Renal pelvis (tissue), 1 donor: ENCODE measurements at regions not wholly inside any gene's neighbourhood (a gene's known extent, or its start where the extent isn't known, plus 50 kb on each side); places are given as distances from the start of the nearest gene placed in this dataset.

ENCODE experiments used
- DNase-seq: peaks from one replicate; pipeline ENCODE4 v3.0.0-alpha.2; 2013

DNA sequence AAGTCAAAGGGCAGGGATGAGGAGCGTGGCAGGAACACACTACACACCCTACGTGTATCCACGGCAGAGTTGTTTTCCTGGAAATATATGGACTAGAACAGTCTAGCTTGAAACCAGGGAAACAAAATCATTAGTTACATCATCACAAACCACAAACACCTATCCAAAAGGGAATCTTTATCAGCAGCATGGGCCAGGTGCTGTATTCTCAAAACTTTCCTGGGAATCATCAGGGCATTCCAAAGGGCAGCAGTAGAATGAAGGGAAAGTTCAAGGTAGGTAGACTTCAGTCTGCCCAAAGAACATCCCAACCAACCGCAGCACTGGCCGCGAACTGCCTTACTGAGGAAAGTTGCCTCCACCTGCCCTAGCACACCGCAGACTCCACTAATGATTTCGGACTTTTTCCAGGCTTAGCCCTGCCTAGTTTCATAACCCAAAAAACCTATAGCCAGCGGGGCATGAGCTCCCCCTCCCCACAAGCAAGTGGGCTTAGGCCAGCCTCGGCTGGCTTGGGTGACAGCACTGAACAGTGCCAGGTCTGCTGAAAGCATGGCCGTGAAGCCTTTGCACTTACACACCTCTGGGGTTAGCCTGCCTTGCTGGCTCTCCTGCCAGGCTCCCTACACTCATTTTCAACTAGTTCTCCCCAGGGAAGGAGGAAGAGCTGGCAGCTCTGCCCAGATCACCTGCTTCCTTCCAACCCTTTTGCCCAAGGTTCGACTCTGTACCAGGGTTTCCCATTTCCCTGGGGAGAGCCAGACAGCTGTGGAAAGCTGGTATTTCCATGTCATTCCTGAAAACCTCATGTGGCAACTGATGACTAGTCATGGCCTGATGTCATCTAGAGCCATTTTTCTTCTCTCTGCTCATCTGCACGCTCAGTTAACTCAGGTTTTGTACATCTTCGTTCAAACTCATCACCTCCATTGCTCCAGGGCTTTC is 77.3 kb upstream of the UBAC2 start:
- DNase-seq: no peak

DNA sequence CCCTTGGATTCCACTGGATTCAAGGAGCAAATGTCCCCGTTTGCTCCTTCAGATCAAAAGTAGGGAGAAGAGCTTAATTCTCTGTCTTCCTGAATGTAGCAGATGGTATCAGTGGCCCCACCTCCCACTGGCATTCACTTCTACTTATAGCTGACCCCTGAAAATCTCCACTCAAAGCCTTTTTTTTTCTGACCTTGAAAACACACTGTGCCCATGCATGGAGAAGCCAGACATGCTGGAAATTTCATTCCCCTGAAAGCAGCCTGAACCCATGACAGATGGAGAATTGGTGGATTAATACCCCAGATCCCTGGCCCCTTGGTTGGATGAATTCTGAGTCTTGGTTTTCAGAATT is 76.6 kb upstream of the UBAC2 start:
- no peak for DNase-seq

DNA sequence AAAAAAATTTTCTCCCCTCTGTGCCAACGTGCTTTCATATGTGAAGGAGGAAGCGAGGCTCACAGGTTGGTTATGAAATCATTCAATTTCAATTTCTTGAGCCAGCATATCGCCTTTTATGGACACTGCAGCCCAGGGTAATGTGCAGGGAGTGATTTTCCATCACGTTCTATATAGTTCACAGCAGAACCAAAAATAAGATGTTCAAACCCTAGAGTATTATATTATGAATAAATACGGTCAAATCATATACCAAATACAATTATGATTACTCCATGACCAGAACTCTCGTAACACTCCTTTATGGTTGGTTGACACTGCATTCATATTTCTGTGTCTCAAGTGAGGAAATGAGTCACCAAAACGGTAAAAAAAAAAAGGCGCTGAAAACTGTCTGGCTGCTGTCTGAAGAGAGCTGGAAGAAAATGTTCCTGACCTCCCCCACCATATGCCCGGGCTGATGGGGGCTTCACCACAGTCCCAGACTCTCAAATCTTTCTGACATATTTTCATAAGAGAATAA is 75.8 kb upstream of the UBAC2 start:
- DNase-seq: no peak

DNA sequence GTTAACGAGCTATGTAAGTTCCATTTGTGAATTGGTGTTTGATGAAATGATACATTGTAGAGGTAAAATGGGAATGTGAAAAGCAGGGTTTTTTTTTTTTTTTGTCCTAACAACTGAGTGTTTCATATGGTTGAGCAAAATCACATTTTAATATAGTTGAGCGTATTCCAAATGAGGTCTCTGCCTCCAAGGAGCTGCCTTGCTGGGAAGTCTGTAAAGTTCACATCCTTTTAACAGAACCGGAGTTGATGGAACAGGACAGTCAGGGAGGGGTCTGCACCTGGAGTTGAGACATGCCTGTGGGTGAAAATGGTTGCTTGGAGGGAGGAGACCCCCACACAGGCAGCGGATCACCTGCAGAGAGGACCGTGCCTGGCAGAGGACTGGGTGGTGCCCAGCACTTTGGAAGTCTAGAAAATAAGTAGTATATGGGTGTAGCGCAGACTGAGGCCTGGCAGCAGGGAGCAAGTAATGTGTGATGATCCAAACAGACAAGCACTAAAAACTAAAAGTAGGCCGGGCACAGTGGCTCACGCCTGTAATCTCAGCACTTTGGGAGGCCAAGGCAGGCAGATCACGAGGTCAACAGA is 75.2 kb upstream of the UBAC2 start:
- DNase-seq: no peak

DNA sequence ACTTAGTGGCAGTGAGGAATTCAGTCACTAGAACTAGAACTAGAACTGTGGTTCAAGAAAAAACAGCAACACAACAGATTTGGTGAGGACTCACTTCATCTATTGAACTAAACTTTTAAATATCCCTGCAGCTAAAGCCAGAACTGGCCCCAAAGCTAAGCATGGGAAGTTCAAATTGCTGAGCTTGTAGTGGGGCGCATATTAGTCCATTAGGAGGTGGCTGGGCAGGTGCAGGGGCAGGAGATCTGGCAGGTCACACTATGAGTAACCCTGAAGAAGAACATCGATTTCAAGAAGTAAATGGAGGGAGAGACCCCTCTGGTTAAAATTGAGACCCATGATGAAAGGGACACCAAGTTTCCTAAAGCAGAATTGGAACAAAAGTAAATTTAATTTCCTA is 73.8 kb upstream of the UBAC2 start:
- no peak for DNase-seq

- DNase-seq: no peak
Measured at GRCh38 chr13:99129050-99129449, 71.6 kb upstream of the UBAC2 start.

- no peak for DNase-seq
Measured at GRCh38 chr13:99129951-99130350, 70.7 kb upstream of the UBAC2 start.

DNA sequence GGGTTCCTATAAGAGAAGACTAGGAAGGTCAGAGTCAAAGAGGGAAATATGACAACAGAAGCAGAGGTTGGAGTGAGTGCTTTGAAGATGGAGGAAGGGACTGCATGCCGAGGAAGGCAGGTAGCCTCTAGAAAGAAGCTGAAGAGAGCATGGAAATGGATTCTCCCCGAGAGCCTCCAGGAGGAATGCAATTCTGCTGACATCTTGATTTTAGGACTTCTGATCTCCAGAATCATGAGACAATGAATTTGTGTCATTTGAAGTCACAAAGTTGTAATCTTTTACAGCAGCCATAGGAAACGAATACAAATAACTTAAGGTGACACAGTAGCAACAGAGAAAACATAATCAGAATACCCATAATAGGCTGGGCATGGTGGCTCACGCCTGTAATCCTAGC is 69.2 kb upstream of the UBAC2 start:
- no peak for DNase-seq

- no peak for DNase-seq
Measured at GRCh38 chr13:99132295-99132835, 68.3 kb upstream of the UBAC2 start.

DNA sequence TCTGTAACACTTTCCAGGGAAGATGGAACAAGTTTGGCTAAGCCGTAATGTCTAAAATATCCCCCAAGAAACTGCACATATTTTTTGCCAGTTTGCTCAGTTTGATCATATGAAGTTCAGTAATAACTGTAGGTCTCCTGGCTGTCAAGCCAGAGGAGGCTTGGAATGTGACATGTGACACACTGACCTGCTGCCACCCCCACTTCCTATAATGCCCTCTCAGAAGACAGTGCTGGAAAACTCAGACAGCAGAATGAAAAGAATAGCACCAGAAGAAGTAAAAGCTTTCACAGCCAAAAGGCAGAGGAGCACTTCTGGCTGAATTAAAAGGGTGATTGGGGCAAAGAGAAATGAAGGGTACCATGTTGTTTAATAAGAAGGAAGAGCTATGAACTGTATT is 67.4 kb upstream of the UBAC2 start:
- no peak for DNase-seq

DNA sequence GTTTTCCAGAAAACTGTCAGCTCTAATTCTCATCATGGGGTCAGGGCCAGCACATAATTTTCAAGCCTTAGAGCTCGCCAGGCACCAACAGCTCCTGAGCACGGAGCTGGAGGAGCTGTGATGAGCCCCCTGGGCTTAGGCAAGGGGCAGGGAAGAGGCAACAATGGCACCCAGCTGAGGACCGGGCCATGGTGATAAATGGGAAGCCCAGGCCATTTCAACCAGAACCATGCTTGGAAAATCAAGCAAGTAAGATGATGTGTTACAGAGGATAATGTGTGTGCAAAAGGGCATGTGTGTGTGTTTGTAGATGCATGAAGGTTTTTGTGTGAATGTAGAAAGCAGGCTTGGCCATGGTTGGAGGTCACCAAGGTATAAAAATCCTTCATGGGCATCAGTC is 66.8 kb upstream of the UBAC2 start:
- DNase-seq: no peak

- no peak for DNase-seq
Measured at GRCh38 chr13:99135591-99135990, 65.1 kb upstream of the UBAC2 start.

GRCh38 chr13:99136427-99136954 is 64.2 kb upstream of the UBAC2 start:
- no peak for DNase-seq

- no peak for DNase-seq
Measured at GRCh38 chr13:99140831-99141230, 59.8 kb upstream of the UBAC2 start.

- DNase-seq: no peak
Measured at GRCh38 chr13:99143904-99144303, 56.8 kb upstream of the UBAC2 start.

DNA sequence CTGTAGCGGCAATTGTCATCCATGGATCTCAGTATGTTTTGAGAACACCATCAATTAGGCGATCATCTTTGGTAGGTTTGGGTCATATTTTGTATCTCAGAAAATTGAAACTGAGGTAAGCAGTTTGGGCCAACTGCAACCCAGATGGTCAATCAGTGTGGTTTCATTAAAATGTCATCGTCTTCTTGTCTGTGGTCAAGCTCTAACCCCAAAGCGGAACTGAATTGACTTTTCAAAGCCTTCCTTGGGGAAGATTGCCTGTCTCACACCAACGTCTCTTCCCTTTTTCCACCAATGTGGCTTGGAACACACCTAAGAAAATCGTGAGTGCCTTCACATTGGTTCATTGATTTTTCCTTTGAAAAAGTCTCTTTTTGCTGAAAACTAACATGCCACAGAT is 56.3 kb upstream of the UBAC2 start:
- no peak for DNase-seq

DNA sequence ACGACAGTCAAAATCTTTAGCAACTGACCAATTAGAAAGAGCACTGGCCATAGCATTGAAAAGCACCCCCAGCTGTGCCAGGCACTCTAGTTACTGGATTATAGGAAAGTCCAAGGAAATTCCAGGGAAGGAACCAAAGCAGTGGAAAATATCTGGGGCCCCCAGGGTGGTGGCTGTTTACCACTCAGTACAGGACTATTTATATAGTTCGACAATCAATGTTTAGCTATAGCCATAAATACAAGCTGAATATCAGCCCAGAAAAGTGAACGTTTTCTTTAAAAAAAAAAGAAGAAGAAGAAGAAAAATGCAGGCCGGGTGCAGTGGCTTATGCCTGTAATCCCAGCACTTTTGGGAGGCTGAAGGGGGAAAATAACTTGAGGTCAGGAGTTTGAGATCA is 55.2 kb upstream of the UBAC2 start:
- no peak for DNase-seq

GRCh38 chr13:99150575-99151361 is 49.9 kb upstream of the UBAC2 start:
- no peak for DNase-seq
